ENCODE measurements at regions not wholly inside any gene's neighbourhood (a gene's known extent, or its start where the extent isn't known, plus 50 kb on each side); places are given as distances from the start of the nearest gene placed in this dataset.

DNA sequence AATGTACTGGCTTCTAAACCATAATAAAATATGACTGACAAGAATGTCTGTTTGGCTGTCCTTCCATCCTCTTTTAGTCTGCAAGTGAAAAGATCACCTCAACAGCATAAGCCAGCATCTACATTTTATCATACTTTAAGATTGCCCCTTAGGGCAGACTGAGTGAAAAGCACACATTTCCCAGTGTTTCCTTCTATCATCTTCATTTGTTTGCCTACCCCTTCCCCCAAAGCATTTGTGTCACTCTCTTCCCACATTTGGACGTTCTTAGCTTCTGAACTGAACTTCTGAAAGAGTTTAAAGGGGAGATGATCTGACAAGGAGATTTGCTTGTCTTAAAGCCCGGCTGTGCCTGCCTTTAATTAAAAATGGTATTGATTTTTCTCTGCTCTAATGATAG is 322.2 kb downstream of the SPATA17 start:
- no peaks in the 10 kb centered on the region for H3K9me3 ChIP-seq (ENCODE audit: insufficient read depth, low read length, severe bottlenecking)
- H3K4me3 ChIP-seq (ENCODE audit: low read depth in 1 of 2, low read length in 2 of 2), result no peak overlapping the region
- no peak overlapping the region for H3K9ac ChIP-seq (ENCODE audit: low read depth, low read length)
- no peaks in the 10 kb centered on the region for H3K4me1 ChIP-seq (ENCODE audit: insufficient read depth, low read length)
- H3K79me2 ChIP-seq (ENCODE audit: insufficient read depth, low read length), result no peaks in the 10 kb centered on the region
- H3K36me3 ChIP-seq (ENCODE audit: insufficient read depth, low read length), result no peaks in the 10 kb centered on the region
- TF ChIP-seq EZH2 (IDR thresholded peaks at IDR 0.05; ENCODE audit: borderline replicate concordance, low read depth, low read length, severe bottlenecking), result no peak
- TF ChIP-seq, protein P1, sequence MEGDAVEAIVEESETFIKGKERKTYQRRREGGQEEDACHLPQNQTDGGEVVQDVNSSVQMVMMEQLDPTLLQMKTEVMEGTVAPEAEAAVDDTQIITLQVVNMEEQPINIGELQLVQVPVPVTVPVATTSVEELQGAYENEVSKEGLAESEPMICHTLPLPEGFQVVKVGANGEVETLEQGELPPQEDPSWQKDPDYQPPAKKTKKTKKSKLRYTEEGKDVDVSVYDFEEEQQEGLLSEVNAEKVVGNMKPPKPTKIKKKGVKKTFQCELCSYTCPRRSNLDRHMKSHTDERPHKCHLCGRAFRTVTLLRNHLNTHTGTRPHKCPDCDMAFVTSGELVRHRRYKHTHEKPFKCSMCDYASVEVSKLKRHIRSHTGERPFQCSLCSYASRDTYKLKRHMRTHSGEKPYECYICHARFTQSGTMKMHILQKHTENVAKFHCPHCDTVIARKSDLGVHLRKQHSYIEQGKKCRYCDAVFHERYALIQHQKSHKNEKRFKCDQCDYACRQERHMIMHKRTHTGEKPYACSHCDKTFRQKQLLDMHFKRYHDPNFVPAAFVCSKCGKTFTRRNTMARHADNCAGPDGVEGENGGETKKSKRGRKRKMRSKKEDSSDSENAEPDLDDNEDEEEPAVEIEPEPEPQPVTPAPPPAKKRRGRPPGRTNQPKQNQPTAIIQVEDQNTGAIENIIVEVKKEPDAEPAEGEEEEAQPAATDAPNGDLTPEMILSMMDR (IDR thresholded peaks at IDR 0.05; ENCODE audit: borderline replicate concordance, extremely low read depth, low read length, poor library complexity, severe bottlenecking), result no peak
- DNase-seq (no peak), ATAC-seq (ENCODE audit: insufficient read depth, low read depth) (no peak)
- no peaks in the 10 kb centered on the region for H4K20me1 ChIP-seq (ENCODE audit: insufficient read depth, low read length)
- H3K27me3 ChIP-seq (ENCODE audit: insufficient read depth, low read length, poor library complexity), result no peaks in the 10 kb centered on the region
- no peak overlapping the region for H3K27ac ChIP-seq (ENCODE audit: low read length)
- no peak overlapping the region for H3K4me2 ChIP-seq (ENCODE audit: insufficient read depth, low read length)
- H2AFZ ChIP-seq (ENCODE audit: low read depth, low read length), result no peak overlapping the region

- TF ChIP-seq EZH2 (IDR thresholded peaks at IDR 0.05; ENCODE audit: borderline replicate concordance, low read depth, low read length, severe bottlenecking), result no peak
- TF ChIP-seq, protein P1 (IDR thresholded peaks at IDR 0.05; ENCODE audit: borderline replicate concordance, extremely low read depth, low read length, poor library complexity, severe bottlenecking), result no peak
- Histone ChIP-seq H3K9ac (ENCODE audit: low read depth, low read length) (no peak overlapping the region), H3K27me3 (ENCODE audit: insufficient read depth, low read length, poor library complexity) (no peaks in the 10 kb centered on the region), H3K4me2 (ENCODE audit: insufficient read depth, low read length) (no peak overlapping the region), H3K36me3 (ENCODE audit: insufficient read depth, low read length) (no peaks in the 10 kb centered on the region), H3K4me3 (ENCODE audit: low read depth in 1 of 2, low read length in 2 of 2) (no peak overlapping the region), H2AFZ (ENCODE audit: low read depth, low read length) (no peak overlapping the region), H3K27ac (ENCODE audit: low read length) (no peak overlapping the region), H3K4me1 (ENCODE audit: insufficient read depth, low read length) (no peaks in the 10 kb centered on the region), H3K9me3 (ENCODE audit: insufficient read depth, low read length, severe bottlenecking) (no peaks in the 10 kb centered on the region), H3K79me2 (ENCODE audit: insufficient read depth, low read length) (no peaks in the 10 kb centered on the region), H4K20me1 (ENCODE audit: insufficient read depth, low read length) (no peaks in the 10 kb centered on the region)
- ATAC-seq (ENCODE audit: insufficient read depth, low read depth) (no peak), DNase-seq (no peak)
These were observed 322.8 kb downstream of the SPATA17 start for GRCh38 chr1:217953922-217954321.

DNA sequence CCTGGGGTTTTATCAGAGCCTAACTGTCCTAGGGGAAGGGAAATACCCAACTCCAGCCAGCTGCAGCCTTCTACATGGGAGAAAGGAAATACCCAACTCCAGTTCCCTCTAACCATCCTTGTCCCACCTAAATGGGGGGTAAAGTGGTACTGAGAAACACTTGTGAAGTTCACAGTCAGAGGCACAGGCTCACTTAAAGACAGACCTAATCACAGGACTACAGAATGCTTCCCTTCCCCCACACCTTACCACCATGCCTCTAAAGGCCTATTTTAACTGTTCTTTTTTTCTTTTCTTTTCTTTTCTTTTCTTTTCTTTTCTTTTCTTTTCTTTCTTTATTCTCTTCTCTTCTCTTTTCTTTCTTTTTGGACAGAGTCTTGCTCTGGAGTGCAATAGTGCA is 324.6 kb downstream of the SPATA17 start:
- Histone ChIP-seq H3K9me3 (ENCODE audit: insufficient read depth, low read length, severe bottlenecking) (no peaks in the 10 kb centered on the region), H3K27ac (ENCODE audit: low read length) (no peak overlapping the region), H3K27me3 (ENCODE audit: insufficient read depth, low read length, poor library complexity) (no peaks in the 10 kb centered on the region), H3K79me2 (ENCODE audit: insufficient read depth, low read length) (no peaks in the 10 kb centered on the region), H2AFZ (ENCODE audit: low read depth, low read length) (no peak overlapping the region), H4K20me1 (ENCODE audit: insufficient read depth, low read length) (no peaks in the 10 kb centered on the region), H3K4me3 (ENCODE audit: low read depth in 1 of 2, low read length in 2 of 2) (no peak overlapping the region), H3K4me2 (ENCODE audit: insufficient read depth, low read length) (no peak overlapping the region), H3K4me1 (ENCODE audit: insufficient read depth, low read length) (no peaks in the 10 kb centered on the region), H3K9ac (ENCODE audit: low read depth, low read length) (no peak overlapping the region), H3K36me3 (ENCODE audit: insufficient read depth, low read length) (no peaks in the 10 kb centered on the region)
- DNase-seq, result no peak
- ATAC-seq (ENCODE audit: insufficient read depth, low read depth), result no peak
- no peak for TF ChIP-seq EZH2 (IDR thresholded peaks at IDR 0.05; ENCODE audit: borderline replicate concordance, low read depth, low read length, severe bottlenecking)
- TF ChIP-seq, protein P1 (IDR thresholded peaks at IDR 0.05; ENCODE audit: borderline replicate concordance, extremely low read depth, low read length, poor library complexity, severe bottlenecking), result no peak

Data from DND-41 (cell line).